Inflammatory macrophage treated with lipopolysaccharide for 1 hour (primary cell): ENCODE measurements at regions not wholly inside any gene's neighbourhood (a gene's known extent, or its start where the extent isn't known, plus 50 kb on each side); places are given as distances from the start of the nearest gene placed in this dataset.
"Not testable (repeated sequence)": the region's sequence is repeated elsewhere in the genome, so short reads cannot be mapped to it uniquely, and the experiment has no call there.

Experiments
- DNase-seq, 2 donors: peaks; one replicate each; pipeline ENCODE4 v3.0.0-alpha.2; 2020 to 2022

DNA sequence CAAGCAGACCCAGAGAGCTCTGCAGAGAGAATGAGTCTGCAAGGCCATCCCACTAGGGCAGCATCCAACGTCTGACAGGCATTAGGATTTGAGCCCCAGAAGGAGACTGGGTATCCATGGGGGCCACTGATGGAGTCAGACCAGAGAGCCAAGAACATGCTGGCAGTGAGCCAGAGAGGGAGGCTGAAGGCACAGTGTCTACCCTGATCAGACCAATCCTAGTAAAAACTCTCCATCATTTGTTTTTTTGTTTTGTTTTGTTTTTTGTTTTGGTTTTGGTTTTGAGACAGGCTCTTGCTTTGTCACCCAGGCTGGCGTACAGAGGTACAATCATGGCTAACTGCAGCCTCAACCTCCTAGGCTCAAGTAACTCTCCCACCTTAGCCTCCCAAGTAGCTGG is 133.1 kb upstream of the LYZL2 start:
- no peak for DNase-seq

DNA sequence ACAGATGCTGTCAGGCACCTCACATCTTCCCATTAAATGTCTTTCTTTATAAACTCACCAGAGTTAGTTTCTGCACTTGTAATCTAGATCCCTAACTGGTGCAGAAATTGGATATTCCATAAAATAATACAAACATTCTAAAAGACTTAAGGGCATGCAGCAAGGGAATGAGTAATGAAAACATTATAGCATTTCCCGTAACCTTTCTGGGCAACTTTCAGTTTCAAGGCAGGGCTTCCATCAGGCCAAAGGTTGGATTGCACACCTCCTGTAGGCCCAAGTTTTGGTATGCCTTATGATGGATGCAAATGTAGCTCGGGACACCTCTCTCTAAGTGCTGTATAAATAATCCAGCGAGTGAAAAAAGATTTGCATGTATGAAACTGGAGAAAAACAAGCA is 129.9 kb upstream of the LYZL2 start:
- DNase-seq: no peak

DNA sequence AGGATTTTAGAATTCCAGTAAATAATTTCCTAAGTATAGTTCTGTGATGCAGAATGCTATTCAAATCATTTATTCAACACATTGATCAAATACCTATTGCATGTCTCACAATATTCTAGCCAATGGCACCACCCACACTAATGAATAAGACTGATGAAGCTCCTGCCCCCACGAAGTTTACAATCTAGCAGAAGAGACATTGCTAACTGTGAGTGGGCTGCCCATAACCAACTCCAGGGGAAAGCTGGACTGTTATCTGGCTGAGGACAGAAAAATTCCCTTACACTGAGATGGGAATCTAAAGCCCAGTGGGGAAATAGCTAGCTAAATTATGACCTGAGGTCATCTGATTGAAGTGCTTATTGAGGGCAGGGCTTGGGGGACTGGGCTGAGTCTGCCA is 128.8 kb upstream of the LYZL2 start:
- no peak for DNase-seq

DNA sequence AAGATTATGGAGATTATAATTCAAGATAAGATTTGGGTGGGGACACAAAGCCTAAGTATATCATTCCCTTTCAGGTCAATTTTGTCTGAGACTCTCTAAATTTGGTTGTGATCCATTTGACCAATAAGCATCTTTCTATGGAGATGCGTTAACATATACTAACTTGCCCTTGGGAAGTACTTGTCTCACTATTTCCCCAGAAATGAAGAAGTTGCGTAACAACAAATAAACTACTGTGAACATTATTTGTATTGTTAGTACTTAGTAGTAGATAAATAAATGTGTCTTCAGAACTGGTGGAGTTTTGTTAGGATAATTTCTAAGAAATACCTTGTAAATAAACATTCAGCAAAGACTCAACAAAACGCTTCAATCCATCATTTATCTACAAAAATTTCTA is 127.3 kb upstream of the LYZL2 start:
- DNase-seq: peak in 1 of 2 donors; percentile 4

DNA sequence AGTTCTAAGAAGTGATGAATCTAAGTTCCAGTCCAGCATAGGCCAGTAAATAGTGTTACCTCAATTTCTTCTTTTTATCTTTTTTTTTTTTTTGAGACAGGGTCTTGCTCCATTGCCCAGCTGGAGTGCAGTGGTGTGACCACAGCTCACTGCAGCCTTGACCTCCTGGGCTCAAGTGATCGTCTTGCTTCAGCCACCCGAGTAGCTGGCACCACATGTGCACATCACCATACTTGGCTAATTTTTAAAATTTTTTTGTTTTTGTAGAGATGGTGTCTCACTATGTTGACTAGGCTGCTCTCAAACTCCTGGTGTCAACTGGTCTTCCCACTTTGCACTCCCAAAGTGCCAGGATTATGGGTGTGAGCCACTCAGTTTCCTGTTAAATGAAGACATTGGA is 126.6 kb upstream of the LYZL2 start:
- DNase-seq: no peak

DNA sequence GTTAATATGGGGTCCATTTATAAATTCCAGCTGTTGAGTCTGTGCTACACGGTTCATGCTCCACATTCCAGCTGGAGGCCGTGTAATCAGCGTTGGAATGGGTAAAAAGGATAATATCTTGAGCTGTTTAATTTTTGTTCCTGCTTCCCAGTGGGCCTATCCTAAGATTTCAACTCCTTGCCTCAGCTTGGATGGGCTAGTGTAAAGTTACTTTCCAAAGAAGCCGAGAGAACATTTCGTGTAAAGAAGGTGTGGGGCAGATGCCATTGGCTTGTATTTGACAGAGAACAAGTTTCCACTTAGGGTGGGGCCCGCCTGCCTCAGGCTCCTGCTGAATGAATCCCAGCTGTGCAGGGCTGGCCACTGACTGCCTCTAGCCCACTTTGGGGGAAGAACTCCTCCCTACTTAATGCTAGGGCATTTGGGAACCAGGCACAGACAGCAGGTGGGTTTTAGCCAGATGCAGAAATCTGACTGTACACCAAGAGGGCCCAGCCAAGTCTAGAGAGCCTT is 125.9 kb upstream of the LYZL2 start:
- no peak for DNase-seq

DNA sequence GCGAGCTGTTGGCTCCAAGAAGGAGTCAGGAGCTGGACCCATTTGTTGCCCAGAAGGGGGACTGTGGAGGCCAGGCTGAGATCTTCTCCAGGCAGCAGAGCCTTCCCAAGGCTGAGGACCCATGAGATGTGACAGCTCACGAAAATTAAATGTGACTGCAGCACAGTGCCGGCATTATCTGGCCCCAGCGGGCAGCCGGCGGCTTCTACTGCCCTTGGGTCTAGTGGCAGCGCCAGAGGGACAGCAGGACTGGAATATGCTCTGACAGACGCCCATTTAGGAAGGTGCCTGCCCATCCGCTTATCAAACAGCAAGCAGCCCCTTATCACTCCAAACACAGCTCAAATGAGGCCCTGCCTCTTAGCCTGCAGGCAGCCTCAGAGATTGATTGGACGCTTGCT is 122.9 kb upstream of the LYZL2 start:
- no peak for DNase-seq

DNA sequence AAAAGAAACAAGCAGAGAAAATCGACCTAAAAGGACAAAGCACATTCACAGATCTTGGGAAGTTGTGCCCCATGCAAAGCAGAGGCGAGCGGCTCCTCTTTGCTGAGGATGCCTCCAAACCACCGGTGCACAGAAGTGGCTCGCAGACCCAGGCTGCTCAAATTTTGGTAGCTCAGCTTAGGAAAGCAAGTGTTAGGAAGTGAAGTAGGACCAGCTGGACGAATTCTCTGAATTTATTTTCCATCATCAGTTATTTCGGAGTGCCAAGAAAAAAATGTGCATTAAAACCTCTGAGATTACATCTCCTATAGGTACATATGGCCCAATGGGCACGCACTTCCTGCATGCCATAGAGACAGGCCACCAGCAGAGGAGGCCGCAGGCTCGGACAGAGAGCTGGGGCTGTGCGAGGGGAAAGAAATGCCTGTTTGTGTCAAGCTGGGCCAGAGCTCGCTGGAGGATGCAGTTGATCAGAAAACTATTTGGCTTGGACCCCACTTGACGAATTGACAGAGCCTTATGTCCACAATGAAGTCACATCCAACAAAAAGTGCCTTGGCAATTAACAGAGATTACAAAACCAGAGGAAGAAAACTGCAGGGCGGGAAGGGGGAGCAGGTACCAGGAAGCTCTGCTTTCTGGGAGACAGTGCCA is 122.3 kb upstream of the LYZL2 start:
- no peak for DNase-seq

DNA sequence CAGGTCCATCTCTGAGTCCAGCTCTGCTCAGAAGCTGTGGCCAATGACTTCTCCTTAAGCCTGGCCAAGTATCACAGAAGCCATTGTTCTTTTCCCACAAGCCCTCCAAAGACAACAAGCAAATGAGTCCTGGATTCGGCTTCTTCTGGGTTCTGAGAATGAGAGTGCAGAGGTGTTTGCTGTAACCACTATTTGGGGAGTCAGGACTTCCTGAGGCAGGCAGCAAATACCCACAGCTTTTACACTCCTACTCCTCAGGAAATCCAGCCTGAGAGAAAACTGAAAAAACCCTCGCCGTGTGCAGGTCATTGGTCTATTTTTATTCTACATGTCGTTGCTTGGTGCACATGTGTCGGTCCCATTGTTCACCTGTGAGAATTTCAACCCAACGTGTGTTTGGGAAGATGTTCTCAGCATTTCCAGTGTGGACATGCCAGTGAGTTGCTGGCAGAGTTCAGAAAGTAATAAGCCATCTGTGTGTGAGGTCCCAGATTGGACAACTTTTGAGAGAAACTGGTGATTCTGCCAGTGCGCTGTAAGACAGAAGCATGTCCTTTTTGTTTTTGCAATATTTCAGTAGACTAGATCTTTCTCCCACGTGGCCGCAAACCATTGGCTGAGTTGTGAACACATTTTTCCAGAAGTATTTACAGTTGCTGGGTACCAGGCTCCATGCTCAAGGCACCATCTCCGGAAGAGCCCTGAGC is 121.6 kb upstream of the LYZL2 start:
- no peak for DNase-seq

DNA sequence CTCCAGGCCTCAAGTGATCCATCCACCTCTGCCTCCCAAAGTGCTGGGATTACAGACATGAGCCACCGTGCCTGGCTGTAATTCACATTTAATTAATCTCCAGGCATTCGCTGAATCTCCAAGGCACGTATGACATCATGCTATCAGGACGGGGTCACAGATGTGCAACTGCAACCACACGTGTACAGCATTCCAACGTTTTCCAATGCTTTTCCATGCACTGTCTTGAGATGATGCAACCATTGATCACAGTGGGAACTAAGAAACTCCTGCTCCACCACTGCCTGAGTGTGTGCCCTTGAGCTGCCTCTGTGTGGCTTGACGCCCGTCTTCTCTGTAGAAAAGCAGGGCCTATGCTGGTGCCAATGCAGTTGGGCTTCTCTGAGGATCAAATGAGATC is 119.8 kb upstream of the LYZL2 start:
- DNase-seq: no peak

DNA sequence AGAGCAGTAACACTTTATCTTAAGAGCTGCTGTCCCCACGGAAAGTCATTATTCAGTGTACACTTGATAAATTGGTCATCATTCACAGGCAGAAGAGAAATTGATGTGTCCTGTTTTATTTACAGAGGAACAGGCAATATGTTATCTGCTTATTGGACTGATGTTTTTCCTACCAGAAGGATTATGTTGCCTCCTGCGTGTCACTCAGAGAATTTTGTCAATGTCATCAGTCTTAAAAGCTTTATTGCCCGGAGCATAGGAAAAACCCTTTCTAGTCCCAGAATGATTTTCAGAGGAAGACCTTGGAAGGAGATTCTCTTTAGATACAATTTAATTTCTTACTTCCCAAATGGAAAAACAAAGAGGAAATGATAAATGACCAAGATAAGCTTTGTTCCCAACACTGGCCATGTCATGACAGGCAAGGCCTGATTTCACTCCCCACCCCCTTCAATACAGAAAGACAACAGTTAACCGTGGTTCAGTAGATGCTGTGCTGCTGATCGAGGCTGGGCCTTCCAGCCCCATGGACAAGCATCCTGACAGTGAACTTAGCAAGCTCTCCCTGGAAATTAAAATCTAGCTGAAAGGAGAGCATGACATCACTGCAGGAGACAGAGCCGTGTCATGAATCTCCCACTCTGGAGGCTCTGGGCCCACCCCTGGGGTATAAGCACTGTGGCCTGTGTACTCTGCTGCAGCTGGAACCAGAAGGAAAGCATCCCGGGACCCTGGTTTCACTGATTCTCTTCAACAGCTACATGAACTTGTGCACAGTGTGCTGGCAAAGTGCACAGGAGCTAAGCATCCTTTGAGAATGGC is 118.8 kb upstream of the LYZL2 start:
- no peak for DNase-seq

DNA sequence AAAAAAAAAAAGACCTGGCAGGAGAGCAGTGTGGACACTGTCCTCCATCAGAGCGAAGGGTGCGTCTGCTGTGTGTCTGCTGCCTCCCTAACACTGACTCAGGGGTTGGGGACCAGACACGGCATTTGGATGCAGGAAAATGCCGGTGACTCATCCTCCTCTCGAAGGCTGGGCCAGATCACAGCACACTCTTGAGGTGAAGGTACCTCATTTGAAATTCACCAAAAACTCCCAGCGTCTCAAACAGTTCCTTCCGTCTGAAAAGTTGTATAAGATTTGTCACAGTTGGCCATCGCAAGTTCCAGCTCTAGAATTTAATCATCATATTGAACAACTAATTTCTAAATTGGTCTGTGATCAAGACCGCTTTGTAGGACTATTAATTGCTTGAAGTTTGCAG is 118.1 kb upstream of the LYZL2 start:
- peak in 1 of 2 donors; percentile 30 for DNase-seq

DNA sequence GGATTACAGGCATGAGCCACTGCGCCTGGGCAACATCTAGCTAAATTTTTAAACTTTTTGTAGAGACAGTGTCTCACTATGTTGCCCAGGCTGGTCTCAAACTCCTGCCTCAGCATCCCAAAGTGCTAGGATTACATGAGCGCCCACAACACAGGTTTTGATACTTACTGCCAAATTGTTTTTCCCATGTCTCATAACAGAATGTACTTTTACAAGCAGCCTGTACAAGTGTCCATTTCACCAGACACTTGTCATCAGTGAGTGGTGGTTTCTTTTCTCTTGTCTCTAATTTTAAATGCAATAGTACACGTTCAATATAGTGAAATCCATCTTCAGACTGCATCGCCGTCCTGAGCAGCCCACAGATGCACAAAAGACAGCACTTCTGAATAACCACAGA is 116.4 kb upstream of the LYZL2 start:
- no peak for DNase-seq

DNA sequence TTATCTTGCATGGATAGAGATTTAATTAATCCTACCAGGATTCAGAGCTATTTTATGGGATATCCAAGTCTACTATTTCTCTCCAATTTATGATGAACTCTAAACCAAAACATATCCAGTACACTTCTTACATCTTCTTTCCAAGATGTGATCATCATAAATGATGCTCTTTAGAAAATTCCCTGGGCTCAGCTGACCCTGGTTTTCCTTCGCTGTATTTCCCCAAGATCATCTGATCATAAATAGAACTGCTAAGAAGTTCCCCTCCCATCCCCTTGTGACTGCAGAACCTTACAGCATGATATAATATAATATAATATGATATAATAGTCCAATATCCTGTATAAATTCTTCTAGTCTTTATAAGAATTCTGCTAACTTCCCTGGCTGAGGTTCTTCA is 114.6 kb upstream of the LYZL2 start:
- DNase-seq: peak; percentile 66 to 94

DNA sequence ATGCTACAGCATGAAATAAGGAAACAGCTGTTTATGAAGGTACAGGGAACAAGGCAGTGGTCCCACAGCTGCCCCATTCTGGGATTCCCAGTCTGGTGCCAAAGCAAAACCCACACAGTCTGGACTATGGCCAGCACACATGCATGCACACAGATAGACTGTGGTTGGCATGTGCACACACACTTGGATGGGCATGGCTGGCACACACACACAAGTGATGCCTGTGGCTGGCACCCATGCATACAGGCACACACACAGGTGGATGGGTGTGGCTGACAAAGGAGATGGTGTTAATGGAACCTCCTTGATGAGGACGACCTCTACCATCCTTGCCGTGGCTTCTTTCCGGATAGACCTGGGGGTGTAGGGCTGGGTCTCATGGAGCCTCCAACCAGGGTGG is 114.0 kb upstream of the LYZL2 start:
- DNase-seq: peak; percentile 9 to 46

DNA sequence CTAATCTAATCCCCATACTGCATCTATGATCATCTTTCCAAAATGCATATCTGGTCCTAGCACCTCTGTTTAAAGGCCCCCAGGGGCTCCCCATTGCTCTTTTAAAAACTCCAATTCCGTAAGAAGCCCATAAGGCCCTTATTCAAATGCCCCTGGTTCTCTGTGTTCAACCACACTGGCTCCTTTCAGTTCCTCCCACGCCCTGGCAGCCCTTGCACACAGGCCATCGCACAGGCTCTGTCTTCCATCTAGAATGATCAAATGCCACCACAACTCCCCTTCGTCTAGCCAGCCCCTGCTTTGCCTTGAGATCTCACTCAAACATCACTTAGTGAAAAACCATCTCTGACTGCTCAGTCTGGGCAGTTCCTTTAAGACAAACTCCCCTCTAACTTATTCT is 112.9 kb upstream of the LYZL2 start:
- DNase-seq: peak in 1 of 2 donors; percentile 4

DNA sequence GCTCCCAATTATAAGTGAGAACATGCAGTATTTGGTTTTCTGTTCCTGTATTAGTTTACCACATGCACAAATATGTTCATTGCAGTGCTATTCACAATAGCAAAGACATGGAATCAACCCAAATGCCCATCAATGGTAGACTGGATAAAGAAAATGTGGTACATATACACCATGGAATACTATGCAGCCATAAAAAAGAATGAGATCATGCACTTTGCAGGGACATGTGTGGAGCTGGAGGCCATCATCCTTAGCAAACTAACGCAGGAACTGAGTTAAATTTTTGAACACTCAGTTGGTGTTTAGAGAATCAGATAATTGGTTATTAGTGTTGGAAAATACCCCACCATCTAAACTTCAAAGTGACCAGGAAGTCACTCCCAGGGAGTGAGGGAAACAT is 111.2 kb upstream of the LYZL2 start:
- not testable (repeated sequence) for DNase-seq

DNA sequence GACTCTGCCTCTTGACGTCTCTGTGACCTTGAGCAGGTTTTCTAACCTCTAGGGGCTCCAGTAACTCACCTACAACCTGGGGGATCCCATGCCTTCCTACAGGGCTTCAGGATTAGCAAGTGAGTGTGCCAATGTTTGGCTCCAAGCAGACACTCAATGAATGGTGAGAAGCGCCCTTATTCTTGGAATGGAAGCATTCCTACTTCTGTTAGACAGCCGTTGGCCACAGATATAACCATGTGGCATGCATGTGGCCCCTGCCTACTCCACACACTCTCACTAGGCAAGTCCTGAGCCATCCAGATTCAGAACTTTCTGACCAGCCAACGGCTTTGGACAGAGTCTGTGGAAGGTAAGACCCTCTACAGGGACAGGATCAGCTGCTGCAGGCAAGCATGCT is 108.9 kb upstream of the LYZL2 start:
- no peak for DNase-seq

DNA sequence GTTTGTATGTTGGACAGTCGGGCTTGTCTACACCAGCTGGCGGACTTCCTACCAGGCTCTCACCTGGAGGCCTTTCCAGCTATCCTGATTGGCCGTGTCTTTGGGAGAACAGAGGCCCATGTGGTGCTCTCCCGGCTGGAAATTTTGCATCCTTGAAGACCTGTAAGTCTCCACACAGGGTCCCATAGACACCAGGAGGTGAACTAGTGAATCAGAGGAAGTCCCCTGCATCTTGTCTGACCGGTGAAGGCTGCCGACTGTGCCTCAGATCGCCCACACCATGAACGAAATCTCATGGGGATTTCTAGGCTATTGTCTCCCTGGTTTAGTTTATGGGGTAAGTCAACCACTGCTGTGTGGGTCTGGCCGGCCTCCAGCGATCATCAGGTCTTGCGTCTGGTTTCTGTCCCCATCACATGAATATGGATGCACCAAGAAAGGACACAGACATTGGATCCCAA is 108.4 kb upstream of the LYZL2 start:
- DNase-seq: peak in 1 of 2 donors; percentile 54

DNA sequence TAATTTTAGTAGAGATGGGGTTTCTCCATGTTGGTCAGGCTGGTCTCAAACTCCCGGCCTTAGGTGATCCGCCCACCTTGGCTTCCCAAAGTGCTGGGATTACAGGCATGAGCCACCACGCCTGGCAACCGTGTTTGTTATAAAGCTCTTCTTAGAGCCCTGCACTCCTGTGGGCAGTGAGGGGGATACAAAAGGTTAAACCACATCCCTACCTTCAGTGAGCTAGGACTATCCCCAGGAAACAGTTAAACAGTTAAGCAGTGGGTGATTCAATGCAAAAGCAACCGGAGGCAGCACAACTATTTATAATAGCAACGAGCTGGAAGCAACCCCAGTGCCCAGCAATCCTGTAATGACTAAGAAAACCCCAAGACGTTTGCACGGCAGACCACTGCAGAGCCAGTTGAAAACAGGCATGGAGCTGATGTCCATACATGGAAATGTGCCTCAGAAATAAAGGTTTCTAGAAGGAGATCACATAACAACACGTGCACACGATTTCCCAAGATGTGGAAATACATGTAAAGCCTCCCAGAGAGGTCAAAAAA is 107.2 kb upstream of the LYZL2 start:
- peak; percentile 1 to 38 for DNase-seq

DNA sequence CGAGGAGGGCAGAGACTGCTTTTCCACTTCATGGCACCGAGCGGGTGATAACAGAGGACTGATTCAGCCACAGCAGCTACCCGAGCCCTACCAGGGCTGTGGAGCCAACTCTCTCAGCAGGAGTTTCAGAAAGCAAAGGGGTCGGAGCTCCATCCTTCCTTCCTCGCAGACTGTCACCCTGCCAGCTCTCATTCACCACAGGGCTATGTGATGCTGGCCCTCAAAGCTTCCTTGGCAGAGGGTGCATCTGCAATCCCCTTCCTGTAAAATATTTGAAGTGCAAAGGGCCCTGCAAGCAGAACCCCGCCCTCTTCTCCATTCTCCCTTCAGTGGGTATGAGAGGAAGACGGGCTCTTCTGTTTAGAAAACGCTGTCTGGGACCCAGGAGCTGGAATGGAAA is 105.3 kb upstream of the LYZL2 start:
- no peak for DNase-seq

DNA sequence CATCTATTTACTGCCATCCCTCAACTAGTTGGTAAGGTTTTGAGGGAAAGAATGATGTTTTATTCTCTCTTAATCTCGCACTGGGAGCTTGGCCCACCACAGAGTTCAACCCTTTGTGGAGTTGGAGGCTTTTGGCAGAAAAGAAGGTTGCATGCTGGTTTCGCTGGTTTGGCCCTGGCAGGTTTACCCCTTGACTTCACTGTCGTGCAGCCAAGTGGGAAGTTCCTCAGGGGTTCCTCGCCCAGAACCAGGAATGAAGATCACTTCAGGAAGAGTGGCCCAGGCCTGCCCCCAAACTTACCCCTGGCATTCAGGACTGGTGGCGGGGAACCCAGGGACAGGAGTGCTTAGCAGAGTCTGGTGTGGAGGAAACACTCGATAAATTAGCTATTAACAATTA is 103.1 kb upstream of the LYZL2 start:
- no peak for DNase-seq

DNA sequence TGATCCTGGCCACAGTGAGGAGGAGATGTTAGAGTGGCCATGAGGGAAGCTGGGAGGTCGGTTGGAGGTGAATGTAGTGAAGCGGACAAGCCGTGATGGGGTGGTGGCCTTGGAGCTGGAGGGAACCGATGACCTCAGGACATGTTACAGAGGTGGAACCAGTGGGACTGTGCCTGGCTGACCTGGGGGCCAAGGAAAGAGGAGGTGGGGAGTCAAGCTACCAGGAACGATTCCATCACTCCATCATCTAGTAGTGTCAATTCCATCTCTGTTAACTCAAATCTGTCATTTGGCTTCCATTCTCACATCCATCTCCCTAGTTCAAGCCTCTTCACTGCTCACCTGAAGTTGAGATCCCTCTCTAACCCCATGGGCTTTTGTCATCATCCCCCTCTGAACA is 102.4 kb upstream of the LYZL2 start:
- no peak for DNase-seq
